PFSK-1 (cell line): ENCODE measurements at regions not wholly inside any gene's neighbourhood (a gene's known extent, or its start where the extent isn't known, plus 50 kb on each side); places are given as distances from the start of the nearest gene placed in this dataset.

Experiments
- FOXP2 ChIP-seq: optimal IDR thresholded peaks from 2 replicates; pipeline ENCODE3; 2011; ENCODE audit warnings: borderline replicate concordance, control low read depth, inconsistent platforms; ENCODE audit not compliant: insufficient read depth; ENCODE audit errors: extremely low read length, extremely low read depth
- POLR2AphosphoS5 ChIP-seq: IDR thresholded peaks from 2 replicates; pipeline ENCODE4 v1.6.1; 2012; ENCODE audit warnings: low read depth, mild to moderate bottlenecking, control low read depth, low read length, moderate library complexity
- REST ChIP-seq, 2 experiments: IDR thresholded peaks; 2 replicates each; pipeline versions ENCODE4 v1.6.1 to v1.8.0; 2011 to 2012; ENCODE audit warnings: low read depth in 2 of 2, low read length in 2 of 2, control low read depth in 1 of 2, inconsistent platforms in 1 of 2, mild to moderate bottlenecking in 1 of 2, moderate library complexity in 1 of 2; ENCODE audit not compliant: insufficient read depth in 1 of 2
- SIN3A ChIP-seq: IDR thresholded peaks from 2 replicates; pipeline ENCODE4 v1.6.1; 2012; ENCODE audit warnings: mild to moderate bottlenecking, low read length, moderate library complexity, borderline replicate concordance; ENCODE audit not compliant: insufficient read depth
- TAF1 ChIP-seq: IDR thresholded peaks from 2 replicates; pipeline ENCODE4 v1.6.1; 2012; ENCODE audit warnings: low read length, control low read depth, borderline replicate concordance; ENCODE audit not compliant: insufficient read depth

GRCh38 chr3:54033761-54034160, 88.6 kb upstream of the CACNA2D3 start:
- no peak for TF ChIP-seq FOXP2
- TF ChIP-seq TAF1: no peak
- TF ChIP-seq REST (IDR thresholded peaks at IDR 0.05; ENCODE audit: insufficient read depth in 1 of 2, low read depth in 2 of 2, low read length in 2 of 2): no peak
- no peak for TF ChIP-seq POLR2AphosphoS5
- TF ChIP-seq SIN3A: no peak

DNA sequence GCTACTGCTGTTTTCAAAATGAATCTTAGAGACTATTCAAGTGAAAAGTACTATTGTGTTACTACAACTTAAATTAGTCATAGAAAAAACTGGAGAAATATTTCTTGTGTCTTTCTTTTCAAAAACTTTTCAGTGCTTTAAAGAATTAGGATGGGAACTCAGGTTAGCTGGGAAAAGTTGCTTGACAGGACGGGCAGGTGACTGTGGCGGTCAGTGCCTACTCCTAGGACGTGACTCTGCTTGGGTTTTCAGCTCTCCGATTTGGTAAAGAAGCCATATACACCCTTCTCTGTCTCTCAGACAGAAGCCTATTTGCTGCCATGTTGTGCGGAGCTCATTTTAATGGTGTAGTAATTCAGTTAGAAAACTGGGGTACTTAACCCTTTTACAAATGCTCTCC, 89.8 kb upstream of the CACNA2D3 start:
- TF ChIP-seq REST (IDR thresholded peaks at IDR 0.05; ENCODE audit: insufficient read depth in 1 of 2, low read depth in 2 of 2, low read length in 2 of 2): no peak
- TF ChIP-seq POLR2AphosphoS5: no peak
- TF ChIP-seq FOXP2: no peak
- no peak for TF ChIP-seq TAF1

DNA sequence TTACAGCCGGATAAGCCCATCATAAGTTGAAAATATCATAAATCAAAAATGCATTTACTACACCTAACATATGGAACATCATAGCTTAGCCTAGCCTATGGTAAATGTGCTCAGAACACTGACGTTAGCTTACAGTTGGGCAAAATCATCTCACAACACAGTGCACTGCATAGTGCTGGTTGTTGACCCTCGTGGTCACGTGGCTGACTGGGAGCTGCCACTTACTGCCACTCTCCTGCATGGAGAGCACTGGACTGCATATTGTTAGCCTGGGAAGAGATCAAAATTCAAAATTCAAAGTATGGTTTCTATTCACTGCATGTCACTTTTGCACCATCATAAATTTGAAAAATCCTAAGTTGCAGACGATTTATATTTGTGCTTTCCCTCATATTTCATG, 94.0 kb upstream of the CACNA2D3 start:
- TF ChIP-seq FOXP2 (no peak), SIN3A (no peak), POLR2AphosphoS5 (no peak), TAF1 (no peak), REST (IDR thresholded peaks at IDR 0.05; ENCODE audit: insufficient read depth in 1 of 2, low read depth in 2 of 2, low read length in 2 of 2) (no peak)

DNA sequence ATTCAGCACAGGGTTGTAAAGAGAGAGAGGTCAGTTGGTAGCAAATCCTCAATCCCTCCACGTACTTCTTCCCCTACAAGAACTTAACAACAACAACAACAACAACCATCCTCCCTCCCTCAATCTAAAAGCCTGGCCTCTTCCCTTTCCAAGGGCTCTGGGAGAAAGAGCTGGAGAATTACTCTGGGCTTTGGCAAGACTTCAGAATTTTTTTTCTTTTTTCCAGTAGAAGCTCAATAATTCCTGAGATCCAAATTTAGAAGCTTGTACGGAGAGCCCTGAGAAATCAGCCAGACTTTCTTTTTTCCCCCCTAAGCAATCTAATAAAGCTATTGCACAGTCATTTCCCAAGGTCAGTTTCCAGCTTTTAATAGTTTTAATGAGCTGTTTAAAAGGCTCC, 95.8 kb upstream of the CACNA2D3 start:
- no peak for TF ChIP-seq TAF1
- no peak for TF ChIP-seq FOXP2
- TF ChIP-seq SIN3A: no peak
- TF ChIP-seq REST (IDR thresholded peaks at IDR 0.05; ENCODE audit: insufficient read depth in 1 of 2, low read depth in 2 of 2, low read length in 2 of 2): no peak
- no peak for TF ChIP-seq POLR2AphosphoS5

GRCh38 chr3:54021071-54021470, 101.3 kb upstream of the CACNA2D3 start:
- TF ChIP-seq POLR2AphosphoS5 (no peak), REST (IDR thresholded peaks at IDR 0.05; ENCODE audit: insufficient read depth in 1 of 2, low read depth in 2 of 2, low read length in 2 of 2) (no peak), TAF1 (no peak), FOXP2 (no peak), SIN3A (no peak)
